Mucosa of gallbladder (tissue), 1 donor: ENCODE measurements at regions not wholly inside any gene's neighbourhood (a gene's known extent, or its start where the extent isn't known, plus 50 kb on each side); places are given as distances from the start of the nearest gene placed in this dataset.

Experiments used
- DNase-seq: peaks from one replicate; pipeline ENCODE4 v3.0.0-alpha.2; 2020; ENCODE audit warnings: low spot score
- donor health status: DM: no; HTN: no; CAD: no.

- no peak for DNase-seq
Measured at GRCh38 chr6:14431385-14432330, 314.1 kb downstream of the CD83 start.

- no peak for DNase-seq
Measured at GRCh38 chr6:14434916-14435690, 317.5 kb downstream of the CD83 start.

- no peak for DNase-seq
Measured at GRCh38 chr6:14436592-14437132, 319.1 kb downstream of the CD83 start.

GRCh38 chr6:14439419-14439818 is 321.8 kb downstream of the CD83 start:
- no peak for DNase-seq

GRCh38 chr6:14440215-14440910 is 322.8 kb downstream of the CD83 start:
- no peak for DNase-seq

- no peak for DNase-seq
Measured at GRCh38 chr6:14440940-14441781, 323.6 kb downstream of the CD83 start.

GRCh38 chr6:14442242-14442641 is 324.7 kb downstream of the CD83 start:
- no peak for DNase-seq

- DNase-seq, result no peak
Measured at GRCh38 chr6:14443629-14444268, 326.2 kb downstream of the CD83 start.

- no peak for DNase-seq
Measured at GRCh38 chr6:14444295-14444972, 326.9 kb downstream of the CD83 start.

GRCh38 chr6:14447240-14447639 is 329.7 kb downstream of the CD83 start:
- DNase-seq, result no peak

- no peak for DNase-seq
Measured at GRCh38 chr6:14448246-14448645, 330.7 kb downstream of the CD83 start.

- DNase-seq, result no peak
Measured at GRCh38 chr6:14450133-14450504, 332.5 kb downstream of the CD83 start.

GRCh38 chr6:14450578-14450977 is 333.0 kb downstream of the CD83 start:
- no peak for DNase-seq

- no peak for DNase-seq
Measured at GRCh38 chr6:14451594-14452374, 334.2 kb downstream of the CD83 start.

- no peak for DNase-seq
Measured at GRCh38 chr6:14452567-14453527, 335.3 kb downstream of the CD83 start.

GRCh38 chr6:14453712-14454472 is 336.3 kb downstream of the CD83 start:
- no peak for DNase-seq

- no peak for DNase-seq
Measured at GRCh38 chr6:14454473-14454775, 336.9 kb downstream of the CD83 start.
